Progenitor cell of endocrine pancreas (in vitro differentiated cells): ENCODE measurements at regions not wholly inside any gene's neighbourhood (a gene's known extent, or its start where the extent isn't known, plus 50 kb on each side); places are given as distances from the start of the nearest gene placed in this dataset.

Experiments
- DNase-seq: peaks from one replicate; pipeline ENCODE4 v3.0.0; 2021; ENCODE audit warnings: low spot score; ENCODE audit not compliant: unreplicated experiment
- H3K27ac Mint-ChIP-seq: 2 replicates; pipeline ENCODE4 v1.8.0; 2021; ENCODE audit warnings: mild to moderate bottlenecking, moderate library complexity, mixed read lengths
- H3K27me3 Mint-ChIP-seq: 2 replicates; pipeline ENCODE4 v1.8.0; 2021; ENCODE audit warnings: mixed read lengths
- H3K36me3 Mint-ChIP-seq: 2 replicates; pipeline ENCODE4 v1.8.0; 2022; ENCODE audit warnings: mixed read lengths; ENCODE audit not compliant: insufficient read depth
- H3K4me1 Mint-ChIP-seq: 2 replicates; pipeline ENCODE4 v1.8.0; 2021; ENCODE audit warnings: low read depth, mixed read lengths
- H3K4me3 Mint-ChIP-seq: 2 replicates; pipeline ENCODE4 v1.8.0; 2021; ENCODE audit warnings: low read depth, mild to moderate bottlenecking, moderate library complexity, mixed read lengths
- H3K9me3 Mint-ChIP-seq: 2 replicates; pipeline ENCODE4 v1.8.0; 2021; ENCODE audit warnings: low read depth, mixed read lengths
- TF ChIP-seq, protein P1 (sequence below): fragments of 200-600 bp; sonication (generic); IDR thresholded peaks from one replicate; pipeline ENCODE4 v1.5.0; 2021; ENCODE audit warnings: antibody characterized with exemption, mild to moderate bottlenecking; ENCODE audit not compliant: unreplicated experiment

DNA sequence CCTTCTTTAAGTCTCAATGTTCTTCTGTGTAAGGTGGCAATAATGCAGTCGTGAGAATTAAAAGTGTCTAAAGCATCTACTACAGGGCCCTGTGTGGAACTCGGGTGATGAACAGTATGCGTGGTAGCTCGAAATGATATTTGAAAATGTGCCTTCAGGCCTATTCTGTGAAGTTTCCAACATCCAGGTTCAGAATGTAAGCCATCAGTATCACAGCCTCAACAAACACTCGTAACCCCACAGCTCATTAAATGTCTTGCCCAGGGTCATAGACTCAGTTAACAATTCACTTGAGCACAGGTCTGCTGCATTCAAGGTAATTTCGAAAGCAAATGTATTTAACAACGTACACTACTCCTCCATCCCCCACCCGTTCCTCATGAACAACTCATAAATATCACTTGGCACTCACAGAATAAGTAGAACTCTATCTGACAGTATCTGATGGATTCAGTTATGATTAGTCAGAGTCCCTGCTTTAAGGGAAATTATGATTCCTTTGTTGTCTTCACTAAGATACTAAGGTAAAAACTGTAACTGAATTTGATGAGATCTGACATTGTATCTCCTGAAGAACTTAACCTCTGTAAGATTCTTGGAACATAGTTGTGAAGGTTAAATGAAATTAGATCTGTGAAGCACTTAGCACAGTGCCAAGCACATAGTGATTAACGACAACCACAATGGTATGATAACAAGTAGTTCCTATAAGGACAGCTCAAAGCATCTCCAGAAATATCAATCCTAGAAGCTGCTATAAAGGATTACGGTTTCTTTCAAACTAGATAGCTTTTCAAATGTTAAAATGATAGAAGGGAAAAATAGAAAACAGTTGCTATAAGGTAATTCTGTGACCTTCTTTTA lies 642.3 kb downstream of the TBL1XR1 start:
- Mint-ChIP-seq H3K27ac (no peak overlapping the region), H3K27me3 (no peaks in the 10 kb centered on the region), H3K9me3 (no peaks in the 10 kb centered on the region), H3K4me3 (no peak overlapping the region), H3K36me3 (no peaks in the 10 kb centered on the region), H3K4me1 (peaks cover 10% of the 10 kb centered on the region)
- TF ChIP-seq, protein P1, sequence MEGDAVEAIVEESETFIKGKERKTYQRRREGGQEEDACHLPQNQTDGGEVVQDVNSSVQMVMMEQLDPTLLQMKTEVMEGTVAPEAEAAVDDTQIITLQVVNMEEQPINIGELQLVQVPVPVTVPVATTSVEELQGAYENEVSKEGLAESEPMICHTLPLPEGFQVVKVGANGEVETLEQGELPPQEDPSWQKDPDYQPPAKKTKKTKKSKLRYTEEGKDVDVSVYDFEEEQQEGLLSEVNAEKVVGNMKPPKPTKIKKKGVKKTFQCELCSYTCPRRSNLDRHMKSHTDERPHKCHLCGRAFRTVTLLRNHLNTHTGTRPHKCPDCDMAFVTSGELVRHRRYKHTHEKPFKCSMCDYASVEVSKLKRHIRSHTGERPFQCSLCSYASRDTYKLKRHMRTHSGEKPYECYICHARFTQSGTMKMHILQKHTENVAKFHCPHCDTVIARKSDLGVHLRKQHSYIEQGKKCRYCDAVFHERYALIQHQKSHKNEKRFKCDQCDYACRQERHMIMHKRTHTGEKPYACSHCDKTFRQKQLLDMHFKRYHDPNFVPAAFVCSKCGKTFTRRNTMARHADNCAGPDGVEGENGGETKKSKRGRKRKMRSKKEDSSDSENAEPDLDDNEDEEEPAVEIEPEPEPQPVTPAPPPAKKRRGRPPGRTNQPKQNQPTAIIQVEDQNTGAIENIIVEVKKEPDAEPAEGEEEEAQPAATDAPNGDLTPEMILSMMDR, result no peak
- DNase-seq, result no peak

GRCh38 chr3:176554264-176554663 lies 643.0 kb downstream of the TBL1XR1 start:
- H3K9me3 Mint-ChIP-seq, result no peaks in the 10 kb centered on the region
- H3K4me3 Mint-ChIP-seq, result no peak overlapping the region
- no peak overlapping the region for H3K27ac Mint-ChIP-seq
- no peak for DNase-seq
- TF ChIP-seq, protein P1, result no peak
- H3K27me3 Mint-ChIP-seq, result no peaks in the 10 kb centered on the region
- peaks cover 10% of the 10 kb centered on the region for H3K4me1 Mint-ChIP-seq
- H3K36me3 Mint-ChIP-seq, result no peaks in the 10 kb centered on the region

DNA sequence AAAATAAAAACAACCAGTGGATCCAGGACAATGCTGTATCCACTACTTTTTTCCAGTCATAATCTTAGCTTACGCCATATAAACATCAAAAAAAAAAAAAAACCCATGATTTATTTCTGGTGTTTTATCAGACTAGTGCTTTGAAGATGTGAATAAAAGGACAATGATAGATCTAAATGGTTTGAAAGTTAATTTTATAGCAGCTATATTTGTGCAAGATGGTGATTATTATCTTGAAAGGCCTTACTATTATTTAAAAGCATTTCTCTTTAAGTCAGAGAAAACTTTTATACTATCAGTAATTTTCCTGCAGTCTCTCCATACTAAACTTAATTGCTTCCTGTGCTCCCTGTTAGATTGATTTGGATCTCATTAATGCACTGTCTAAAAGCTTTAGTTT lies 670.3 kb downstream of the TBL1XR1 start:
- TF ChIP-seq, protein P1, result no peak
- no peak for DNase-seq
- H3K9me3 Mint-ChIP-seq, result peaks cover 14% of the 10 kb centered on the region
- H3K27me3 Mint-ChIP-seq, result no peaks in the 10 kb centered on the region
- no peaks in the 10 kb centered on the region for H3K4me1 Mint-ChIP-seq
- H3K4me3 Mint-ChIP-seq, result no peak overlapping the region
- H3K36me3 Mint-ChIP-seq, result no peaks in the 10 kb centered on the region
- no peak overlapping the region for H3K27ac Mint-ChIP-seq

DNA sequence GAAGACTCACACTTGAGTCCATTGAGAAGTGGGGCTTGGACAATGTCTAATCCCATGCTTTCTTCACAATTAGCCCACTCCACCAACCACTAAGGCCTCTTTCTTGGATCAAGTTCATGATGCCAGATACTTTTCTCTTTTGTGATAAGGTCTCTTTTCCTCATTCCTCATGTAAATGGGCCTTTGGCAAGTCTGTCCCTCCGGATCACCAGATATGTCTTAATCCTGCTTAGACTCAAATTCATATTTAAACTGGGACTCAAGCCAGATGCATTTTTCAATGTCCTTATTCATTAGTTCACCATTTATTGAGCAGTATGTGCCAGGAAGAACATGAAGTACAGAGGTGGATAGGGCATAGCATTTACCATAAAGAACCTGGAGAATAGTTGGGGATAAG lies 671.1 kb downstream of the TBL1XR1 start:
- DNase-seq, result no peak
- H3K9me3 Mint-ChIP-seq, result peaks cover 12% of the 10 kb centered on the region
- TF ChIP-seq, protein P1, result no peak
- no peak overlapping the region for H3K27ac Mint-ChIP-seq
- no peaks in the 10 kb centered on the region for H3K27me3 Mint-ChIP-seq
- H3K4me1 Mint-ChIP-seq, result no peaks in the 10 kb centered on the region
- no peaks in the 10 kb centered on the region for H3K36me3 Mint-ChIP-seq
- H3K4me3 Mint-ChIP-seq, result no peak overlapping the region

- Mint-ChIP-seq H3K36me3 (no peaks in the 10 kb centered on the region), H3K4me1 (no peaks in the 10 kb centered on the region), H3K27me3 (no peaks in the 10 kb centered on the region), H3K9me3 (peaks cover 5% of the 10 kb centered on the region), H3K27ac (no peak overlapping the region), H3K4me3 (no peak overlapping the region)
- TF ChIP-seq, protein P1, result no peak
- DNase-seq, result no peak
Measured at GRCh38 chr3:176523114-176523513, 674.2 kb downstream of the TBL1XR1 start.
